Subcutaneous abdominal adipose tissue (tissue), 5 donors: ENCODE measurements at regions not wholly inside any gene's neighbourhood (a gene's known extent, or its start where the extent isn't known, plus 50 kb on each side); places are given as distances from the start of the nearest gene placed in this dataset.

Source experiments
- H3K27ac ChIP-seq: one replicate; pipeline ENCODE4 v1.7.0; 2013; ENCODE audit warnings: low read depth, mild to moderate bottlenecking, inconsistent platforms, low read length, moderate library complexity
- H3K27me3 ChIP-seq, 5 donors: one replicate each; pipeline ENCODE4 v1.7.0; 2013; ENCODE audit warnings: low read length in 5 of 5, inconsistent platforms in 1 of 5; ENCODE audit not compliant: control insufficient read depth in 5 of 5, insufficient read depth in 4 of 5
- H3K36me3 ChIP-seq, 5 donors: one replicate each; pipeline ENCODE4 v1.7.0; 2013; ENCODE audit warnings: low read length in 5 of 5; ENCODE audit not compliant: control insufficient read depth in 5 of 5, insufficient read depth in 5 of 5
- H3K4me1 ChIP-seq, 5 donors: one replicate each; pipeline ENCODE4 v1.7.0; 2013; ENCODE audit warnings: low read length in 5 of 5, mild to moderate bottlenecking in 3 of 5, moderate library complexity in 1 of 5; ENCODE audit not compliant: control insufficient read depth in 5 of 5, insufficient read depth in 5 of 5
- H3K4me3 ChIP-seq, 5 donors: one replicate each; pipeline ENCODE4 v1.7.0; 2013; ENCODE audit warnings: low read length in 5 of 5, low read depth in 1 of 5
- H3K9ac ChIP-seq, 5 donors: one replicate each; pipeline ENCODE4 v1.7.0; 2013; ENCODE audit warnings: low read length in 5 of 5, mild to moderate bottlenecking in 4 of 5, moderate library complexity in 3 of 5
- H3K9me3 ChIP-seq, 5 donors: one replicate each; pipeline ENCODE4 v1.7.0; 2013; ENCODE audit warnings: low read length in 5 of 5; ENCODE audit not compliant: control insufficient read depth in 5 of 5
- donor health status: healthy.
- donor health status: healthy.
- donor health status: healthy.
- donor health status: healthy.
- donor health status: healthy.

DNA sequence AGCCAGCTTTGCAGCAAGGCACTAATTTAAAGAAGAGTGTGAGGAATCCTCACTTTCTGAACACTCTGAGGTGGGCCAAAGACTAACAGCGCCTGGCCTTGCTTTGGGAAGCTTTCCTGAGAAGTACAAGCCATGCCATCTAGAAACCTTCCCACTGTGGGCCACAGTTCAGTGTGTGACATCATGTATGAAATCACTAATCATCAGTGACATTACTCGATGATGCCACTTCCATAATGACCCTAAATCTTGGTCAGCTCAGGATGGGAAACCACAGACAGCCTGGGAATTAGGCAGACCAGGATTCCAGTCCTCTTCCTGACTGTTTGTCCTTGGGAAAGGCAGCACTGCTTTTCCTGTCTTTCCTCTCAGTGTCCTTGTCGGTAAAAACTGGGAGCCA, 54.2 kb upstream of the HSPA9 start:
- no peak overlapping the region for H3K27ac ChIP-seq
- H3K4me3 ChIP-seq: no peak overlapping the region
- H3K4me1 ChIP-seq: peaks cover 0 to 3% (median 0%) of the 10 kb centered on the region in 5 donors
- H3K9ac ChIP-seq: no peak overlapping the region
- H3K27me3 ChIP-seq: no peaks in the 10 kb centered on the region
- no peaks in the 10 kb centered on the region for H3K36me3 ChIP-seq
- H3K9me3 ChIP-seq: no peaks in the 10 kb centered on the region

DNA sequence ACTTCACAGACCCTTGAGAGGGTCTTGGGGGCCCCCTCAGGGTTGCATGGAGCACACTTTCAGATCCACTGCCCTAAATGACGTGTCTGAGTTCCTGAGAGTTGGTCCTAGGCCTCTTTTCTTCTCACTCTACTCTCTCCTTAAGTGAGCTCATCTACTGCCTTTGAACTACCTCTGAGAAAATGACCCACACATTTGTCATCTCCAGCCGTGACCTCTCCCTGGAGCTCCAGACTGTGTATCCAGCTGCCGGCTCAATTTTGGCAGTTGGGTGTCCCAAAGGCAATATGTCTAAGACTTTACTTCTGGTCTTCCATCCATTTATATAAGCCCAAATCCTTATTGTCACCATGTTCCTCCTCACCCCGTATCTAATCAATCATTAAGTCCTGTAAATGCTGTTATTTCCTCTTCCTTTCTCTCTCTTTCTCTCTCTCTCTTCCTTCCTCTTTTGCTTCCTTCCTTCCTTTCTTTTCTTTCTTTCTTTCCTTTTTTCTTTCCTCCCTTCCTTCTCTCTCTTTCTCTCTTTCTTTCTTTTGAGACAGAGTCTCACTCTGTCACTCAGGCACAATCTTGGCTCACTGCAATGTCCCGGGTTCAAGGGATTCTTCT, 51.2 kb upstream of the HSPA9 start:
- Histone ChIP-seq H3K36me3 (no peaks in the 10 kb centered on the region), H3K9ac (no peak overlapping the region), H3K4me1 (no peaks in the 10 kb centered on the region), H3K27ac (no peak overlapping the region), H3K4me3 (no peak overlapping the region), H3K27me3 (no peaks in the 10 kb centered on the region), H3K9me3 (no peaks in the 10 kb centered on the region)

DNA sequence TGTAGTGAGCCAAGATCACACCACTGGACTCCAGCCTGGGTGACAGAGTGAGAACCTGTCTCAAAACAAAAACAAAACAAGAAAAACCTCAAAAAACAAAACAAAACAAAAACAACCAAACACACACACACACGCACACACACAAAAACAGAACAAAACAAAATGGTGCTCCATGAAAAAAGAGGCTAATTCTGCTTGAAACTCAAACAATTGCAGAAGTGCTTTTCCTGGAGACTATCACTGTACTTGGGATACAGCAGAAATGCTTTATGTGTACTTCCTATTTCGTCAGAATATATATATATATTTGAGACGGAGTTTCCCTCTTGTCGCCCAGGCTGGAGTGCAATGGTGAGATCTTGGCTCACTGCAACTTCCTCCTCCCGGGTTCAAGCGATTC, 49.9 kb upstream of the HSPA9 start:
- H3K27me3 ChIP-seq: no peaks in the 10 kb centered on the region
- H3K9me3 ChIP-seq: no peaks in the 10 kb centered on the region
- H3K27ac ChIP-seq: no peak overlapping the region
- no peak overlapping the region for H3K4me3 ChIP-seq
- H3K4me1 ChIP-seq: no peaks in the 10 kb centered on the region
- no peaks in the 10 kb centered on the region for H3K36me3 ChIP-seq
- H3K9ac ChIP-seq: no peak overlapping the region
